ENCODE measurements at regions not wholly inside any gene's neighbourhood (a gene's known extent, or its start where the extent isn't known, plus 50 kb on each side); places are given as distances from the start of the nearest gene placed in this dataset.
"Not testable (repeated sequence)": the region's sequence is repeated elsewhere in the genome, so short reads cannot be mapped to it uniquely, and the experiment has no call there.

DNA sequence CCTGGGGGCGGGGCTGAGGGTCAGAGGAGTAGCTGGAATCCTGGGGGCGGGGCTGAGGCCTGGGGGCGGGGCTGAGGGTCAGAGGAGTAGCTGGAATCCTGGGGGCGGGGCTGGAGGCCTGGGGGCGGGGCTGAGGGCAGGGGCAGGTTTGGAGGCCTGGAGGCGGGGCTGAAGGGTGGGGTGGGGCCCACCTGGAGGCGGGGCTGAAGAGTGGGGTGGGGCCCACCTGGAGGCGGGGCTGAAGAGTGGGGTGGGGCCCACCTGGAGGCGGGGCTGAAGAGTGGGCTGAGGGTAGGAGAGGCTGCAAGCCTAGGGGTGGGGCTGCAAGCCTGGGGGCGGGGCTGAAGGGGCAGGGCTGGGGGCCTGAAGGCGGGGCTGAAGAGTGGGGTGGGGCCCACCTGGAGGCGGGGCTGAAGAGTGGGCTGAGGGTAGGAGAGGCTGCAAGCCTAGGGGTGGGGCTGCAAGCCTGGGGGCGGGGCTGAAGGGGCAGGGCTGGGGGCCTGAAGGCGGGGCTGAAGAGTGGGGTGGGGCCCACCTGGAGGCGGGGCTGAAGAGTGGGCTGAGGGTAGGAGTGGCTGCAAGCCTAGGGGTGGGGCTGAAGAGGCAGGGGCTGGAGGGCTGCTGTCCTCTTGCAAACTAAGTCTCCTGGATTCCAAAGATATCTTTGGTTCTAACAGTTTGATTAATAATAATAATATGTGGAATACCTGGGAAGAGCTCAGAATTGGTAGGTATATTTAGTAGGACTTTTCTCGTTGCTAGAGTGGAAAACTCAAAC is 1329.7 kb downstream of the BRD1 start:
- H3K27ac Mint-ChIP-seq; DNase-seq; H3K36me3 Mint-ChIP-seq (ENCODE audit: low read depth); H3K9me3 Mint-ChIP-seq; H3K4me3 Mint-ChIP-seq; H3K4me1 Mint-ChIP-seq (ENCODE audit: low read depth): not testable (repeated sequence)
- H3K27me3 Mint-ChIP-seq, result peaks cover 31% of the 10 kb centered on the region

DNA sequence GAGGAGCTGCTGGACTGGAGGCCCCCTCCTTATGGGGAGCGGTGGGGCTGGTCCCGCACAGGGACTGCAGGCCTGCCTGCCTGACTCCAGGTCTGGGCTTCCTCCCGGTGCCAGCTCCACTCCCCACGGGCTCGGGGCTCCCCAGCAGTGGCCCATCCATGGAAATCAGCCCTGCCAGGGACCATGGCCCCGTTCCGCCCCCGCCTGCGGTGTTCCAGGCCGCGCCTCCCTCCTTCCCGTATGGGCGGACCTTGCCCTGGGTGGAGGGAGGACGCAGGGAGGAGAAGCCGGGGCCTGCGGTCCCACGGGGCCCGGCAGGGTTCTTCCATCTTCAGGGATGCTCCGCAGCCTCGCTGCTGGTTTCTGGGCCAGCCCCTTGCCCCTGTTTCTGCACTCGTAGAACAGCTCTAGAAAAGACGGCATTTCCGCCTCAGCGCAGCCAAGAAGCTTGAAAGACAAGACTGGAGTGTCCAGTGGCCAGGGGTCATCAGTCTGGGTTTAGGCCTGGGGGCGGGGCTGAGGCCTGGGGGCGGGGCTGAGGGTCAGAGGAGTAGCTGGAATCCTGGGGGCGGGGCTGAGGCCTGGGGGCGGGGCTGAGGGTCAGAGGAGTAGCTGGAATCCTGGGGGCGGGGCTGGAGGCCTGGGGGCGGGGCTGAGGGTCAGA is 1330.6 kb downstream of the BRD1 start:
- Mint-ChIP-seq H3K36me3 (ENCODE audit: low read depth) (no peaks in the 10 kb centered on the region), H3K27me3 (peaks cover 37% of the 10 kb centered on the region), H3K9me3 (no peaks in the 10 kb centered on the region), H3K4me1 (ENCODE audit: low read depth) (no peaks in the 10 kb centered on the region), H3K27ac (no peak overlapping the region), H3K4me3 (no peak overlapping the region)
- no peak for DNase-seq

DNA sequence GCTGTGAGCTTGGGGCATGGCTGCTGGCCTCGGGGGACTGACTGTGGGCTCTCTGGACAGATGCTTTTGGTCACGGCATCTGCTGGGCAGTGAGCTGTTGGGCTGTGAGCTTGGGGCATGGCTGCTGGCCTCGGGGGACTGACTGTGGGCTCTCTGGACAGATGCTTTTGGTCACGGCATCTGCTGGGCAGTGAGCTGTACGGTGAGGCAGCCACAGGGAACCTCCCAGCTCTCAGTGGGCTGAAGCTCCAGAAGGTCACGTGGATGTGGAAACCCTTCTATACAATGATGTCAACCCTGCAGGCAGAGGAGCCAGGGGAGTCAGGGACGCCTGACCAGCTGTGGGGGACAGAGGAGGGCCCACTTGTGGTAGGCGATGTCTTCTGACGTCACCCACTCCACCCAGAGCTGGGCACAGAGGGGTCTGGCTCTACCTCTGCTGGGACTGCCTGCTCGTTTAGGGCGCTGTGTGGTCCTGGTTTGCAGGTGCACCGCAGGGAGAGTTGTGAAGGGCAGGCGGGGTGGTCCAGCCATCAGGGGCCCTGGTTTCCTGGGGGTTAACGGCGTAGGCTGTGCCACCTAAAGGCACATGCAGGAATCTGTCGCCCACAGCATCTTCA is 1331.3 kb downstream of the BRD1 start:
- Mint-ChIP-seq H3K27ac (no peak overlapping the region), H3K4me3 (no peak overlapping the region), H3K9me3 (no peaks in the 10 kb centered on the region), H3K36me3 (ENCODE audit: low read depth) (no peaks in the 10 kb centered on the region), H3K4me1 (ENCODE audit: low read depth) (no peaks in the 10 kb centered on the region), H3K27me3 (peaks cover 44% of the 10 kb centered on the region)
- no peak for DNase-seq

DNA sequence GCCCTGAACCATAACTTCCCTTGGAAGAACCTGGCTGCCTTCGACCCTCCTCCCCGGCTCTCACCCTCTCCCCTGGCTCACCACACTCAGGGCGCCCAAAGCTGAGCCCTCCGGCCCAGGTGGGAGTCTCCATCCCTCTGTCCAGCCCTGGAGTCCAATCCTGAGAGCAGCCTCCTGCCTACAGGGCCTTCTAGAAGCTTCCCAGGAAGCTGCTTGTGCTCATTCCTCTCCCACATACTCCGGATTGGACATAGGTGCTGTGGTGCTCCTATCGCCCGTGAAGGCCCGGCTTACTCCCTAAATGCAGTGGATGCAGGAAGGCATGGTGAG is 1332.0 kb downstream of the BRD1 start:
- H3K9me3 Mint-ChIP-seq, result no peaks in the 10 kb centered on the region
- H3K27ac Mint-ChIP-seq, result no peak overlapping the region
- H3K4me3 Mint-ChIP-seq, result no peak overlapping the region
- peaks cover 50% of the 10 kb centered on the region for H3K27me3 Mint-ChIP-seq
- DNase-seq, result no peak
- no peaks in the 10 kb centered on the region for H3K36me3 Mint-ChIP-seq (ENCODE audit: low read depth)
- H3K4me1 Mint-ChIP-seq (ENCODE audit: low read depth), result no peaks in the 10 kb centered on the region

DNA sequence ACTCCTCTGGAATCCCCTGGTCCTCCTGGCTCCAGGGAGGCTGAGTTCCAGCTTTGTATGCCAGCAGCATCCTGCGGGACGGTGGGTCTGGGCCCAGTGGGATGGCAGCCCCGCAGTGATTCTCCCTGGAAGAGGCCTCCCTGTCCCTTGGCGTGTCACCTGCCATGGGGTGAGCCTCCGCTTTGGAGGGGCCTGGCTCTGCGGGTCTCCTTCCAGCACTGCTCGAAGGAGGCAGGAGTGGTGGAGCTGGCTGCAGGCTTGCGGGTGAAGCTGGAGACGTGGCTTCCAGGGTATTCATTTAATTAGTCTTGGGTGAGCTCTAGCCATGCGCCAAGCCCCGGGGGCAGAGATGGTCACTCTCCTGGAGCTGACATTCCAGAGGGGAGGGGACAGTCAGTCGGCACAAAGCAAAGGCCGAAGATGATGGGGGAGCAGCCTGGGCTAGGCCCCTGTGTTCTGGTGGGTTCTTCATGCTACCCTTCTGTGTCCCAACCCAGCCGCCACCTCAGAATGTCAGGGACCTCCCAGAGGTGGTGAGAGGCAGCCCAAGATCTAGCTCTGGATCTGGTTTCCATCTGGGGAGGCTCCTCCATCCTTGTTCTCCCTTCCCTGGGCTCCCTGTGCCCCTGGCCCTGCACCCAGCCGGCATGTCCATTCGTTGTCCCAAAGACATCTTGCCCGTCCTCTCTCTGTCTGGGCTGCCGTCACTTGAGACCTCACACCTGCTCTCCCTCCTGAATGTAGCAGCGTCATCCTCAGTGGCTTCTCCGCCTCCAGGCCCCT is 1332.5 kb downstream of the BRD1 start:
- Mint-ChIP-seq H3K27ac (no peak overlapping the region), H3K36me3 (ENCODE audit: low read depth) (no peaks in the 10 kb centered on the region), H3K27me3 (peaks cover 55% of the 10 kb centered on the region), H3K4me3 (no peak overlapping the region), H3K9me3 (no peaks in the 10 kb centered on the region), H3K4me1 (ENCODE audit: low read depth) (no peaks in the 10 kb centered on the region)
- no peak for DNase-seq

DNA sequence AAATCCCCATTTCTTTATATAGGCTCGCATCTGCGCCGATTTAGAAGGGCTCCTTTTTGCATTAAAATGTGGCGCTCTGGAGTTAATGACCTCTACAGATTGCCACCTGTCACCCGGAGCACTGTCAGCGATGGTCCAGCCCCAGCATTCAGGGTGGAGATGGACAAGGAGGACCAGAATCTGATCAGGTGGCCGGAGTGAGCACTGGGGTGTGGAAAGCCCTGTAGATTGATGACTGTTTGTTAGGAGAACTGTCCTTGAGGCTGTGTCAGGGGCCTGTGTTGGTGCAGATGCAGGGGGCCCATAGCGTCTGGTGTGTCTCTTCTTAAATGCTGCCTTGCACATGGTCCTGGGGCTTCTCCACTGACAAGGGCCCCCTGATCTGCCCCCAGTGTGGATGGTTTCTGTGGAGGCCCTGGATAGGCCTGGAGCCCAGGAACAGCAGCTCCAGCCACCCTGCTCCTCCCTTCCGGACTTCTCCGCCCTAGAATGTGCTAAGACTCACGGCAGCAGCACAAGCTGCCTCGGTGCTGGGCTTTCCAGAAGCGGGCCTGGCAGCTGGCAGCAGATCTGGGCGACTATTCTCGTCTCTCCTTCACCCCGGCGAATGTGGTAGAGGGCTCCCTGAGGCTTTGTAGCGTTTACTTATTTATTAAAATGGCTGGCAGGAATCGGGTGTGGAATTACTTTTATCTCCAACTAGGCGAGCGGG is 1333.3 kb downstream of the BRD1 start:
- peaks cover 55% of the 10 kb centered on the region for H3K27me3 Mint-ChIP-seq
- H3K9me3 Mint-ChIP-seq, result no peaks in the 10 kb centered on the region
- no peak overlapping the region for H3K4me3 Mint-ChIP-seq
- no peaks in the 10 kb centered on the region for H3K4me1 Mint-ChIP-seq (ENCODE audit: low read depth)
- H3K27ac Mint-ChIP-seq, result no peak overlapping the region
- no peak for DNase-seq
- no peaks in the 10 kb centered on the region for H3K36me3 Mint-ChIP-seq (ENCODE audit: low read depth)

DNA sequence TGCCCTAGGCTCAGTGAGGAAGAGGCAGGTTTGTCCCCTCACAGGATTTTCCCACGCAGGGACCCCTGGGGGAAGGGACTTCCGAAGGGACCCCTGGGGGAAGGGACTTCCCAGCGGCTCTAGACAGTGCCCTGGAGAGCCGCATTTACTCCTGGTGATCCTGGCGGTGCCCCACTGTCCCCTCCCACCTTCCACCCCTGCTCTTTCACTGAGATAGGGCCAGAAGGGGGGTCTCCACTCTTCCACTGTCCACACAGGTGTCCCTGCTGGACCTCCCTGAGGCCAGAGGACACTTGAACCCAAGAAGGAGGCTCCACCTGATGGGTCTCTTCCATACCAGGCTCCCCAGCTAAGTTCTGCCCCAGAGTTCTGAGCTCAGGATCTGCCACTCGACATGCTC is 1333.9 kb downstream of the BRD1 start:
- H3K27ac Mint-ChIP-seq, result no peak overlapping the region
- H3K4me1 Mint-ChIP-seq (ENCODE audit: low read depth), result no peaks in the 10 kb centered on the region
- no peak for DNase-seq
- H3K9me3 Mint-ChIP-seq, result no peaks in the 10 kb centered on the region
- H3K36me3 Mint-ChIP-seq (ENCODE audit: low read depth), result no peaks in the 10 kb centered on the region
- H3K4me3 Mint-ChIP-seq, result no peak overlapping the region
- H3K27me3 Mint-ChIP-seq, result peaks cover 56% of the 10 kb centered on the region

DNA sequence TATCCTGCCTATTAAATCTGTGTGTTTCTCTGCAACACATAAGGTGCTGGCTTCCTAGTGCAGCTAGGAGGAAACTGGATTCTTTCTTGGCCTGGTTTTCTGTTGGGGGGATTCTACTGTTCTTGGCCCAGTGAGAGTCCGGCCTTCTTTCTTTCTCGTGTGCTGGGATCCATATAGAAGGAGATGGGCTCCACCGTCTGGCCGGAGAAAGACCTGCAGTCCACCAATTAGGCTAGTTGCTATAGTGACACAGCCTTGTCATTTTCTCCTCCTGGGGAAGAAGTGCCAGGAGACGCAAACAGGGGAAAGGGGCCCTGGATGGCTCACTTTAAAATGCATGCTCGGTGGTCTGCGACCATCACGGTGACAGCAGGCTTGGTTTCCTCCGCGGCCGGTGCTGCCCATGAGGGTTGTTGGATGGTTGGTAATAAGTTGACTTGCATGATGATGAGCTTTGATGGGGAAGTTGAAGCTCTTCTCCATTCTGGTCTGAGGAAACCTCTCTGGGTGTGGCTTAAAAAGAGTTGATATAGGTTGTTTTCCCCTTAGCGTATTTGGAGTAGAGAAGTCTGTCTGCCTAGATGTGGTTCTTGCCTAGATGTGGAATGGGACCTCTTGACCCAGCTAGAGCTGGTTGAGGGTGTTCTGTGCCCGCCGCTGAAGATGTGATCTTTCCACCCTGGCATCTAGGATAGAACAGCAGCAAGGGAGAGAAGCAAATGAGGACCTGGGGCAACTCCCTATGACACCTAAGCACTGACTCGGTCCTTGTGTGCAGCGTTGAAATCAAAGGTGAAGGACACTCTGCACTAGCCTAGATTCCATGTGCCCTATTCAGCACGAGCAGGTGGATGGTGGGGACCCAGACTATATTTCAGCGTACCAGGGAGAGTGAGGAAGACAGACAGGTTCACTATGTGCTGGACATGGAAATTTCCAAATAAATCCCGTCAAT is 1335.0 kb downstream of the BRD1 start:
- no peaks in the 10 kb centered on the region for H3K36me3 Mint-ChIP-seq (ENCODE audit: low read depth)
- no peak overlapping the region for H3K27ac Mint-ChIP-seq
- DNase-seq, result no peak
- H3K27me3 Mint-ChIP-seq, result peaks cover 67% of the 10 kb centered on the region
- no peaks in the 10 kb centered on the region for H3K4me1 Mint-ChIP-seq (ENCODE audit: low read depth)
- H3K9me3 Mint-ChIP-seq, result no peaks in the 10 kb centered on the region
- no peak overlapping the region for H3K4me3 Mint-ChIP-seq

DNA sequence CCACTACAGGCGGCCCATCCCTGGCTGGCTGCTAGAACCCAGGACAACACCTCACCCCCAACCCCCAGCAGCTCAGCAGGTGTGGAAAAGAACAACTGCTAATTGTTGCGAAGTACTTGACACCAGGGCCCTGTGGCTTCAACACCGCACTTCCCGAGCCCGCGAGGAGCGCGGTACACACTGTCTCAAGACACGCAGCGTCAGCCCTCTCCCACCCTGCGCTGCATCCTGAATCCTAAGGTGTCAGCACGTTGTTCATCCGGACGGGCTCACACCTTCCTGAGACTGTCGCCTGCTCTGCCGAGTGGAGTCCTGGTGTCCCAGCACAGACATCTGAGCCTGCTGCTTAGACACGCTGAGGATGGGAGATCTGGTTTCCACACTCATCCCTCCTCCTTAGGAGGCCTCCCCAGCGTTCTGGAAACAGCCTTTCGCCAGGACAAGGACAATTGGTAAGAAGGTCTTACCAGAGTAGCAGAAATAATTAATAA is 1336.2 kb downstream of the BRD1 start:
- no peaks in the 10 kb centered on the region for H3K36me3 Mint-ChIP-seq (ENCODE audit: low read depth)
- no peaks in the 10 kb centered on the region for H3K4me1 Mint-ChIP-seq (ENCODE audit: low read depth)
- H3K4me3 Mint-ChIP-seq, result no peak overlapping the region
- DNase-seq, result no peak
- H3K9me3 Mint-ChIP-seq, result no peaks in the 10 kb centered on the region
- H3K27ac Mint-ChIP-seq, result no peak overlapping the region
- H3K27me3 Mint-ChIP-seq, result peaks cover 79% of the 10 kb centered on the region

DNA sequence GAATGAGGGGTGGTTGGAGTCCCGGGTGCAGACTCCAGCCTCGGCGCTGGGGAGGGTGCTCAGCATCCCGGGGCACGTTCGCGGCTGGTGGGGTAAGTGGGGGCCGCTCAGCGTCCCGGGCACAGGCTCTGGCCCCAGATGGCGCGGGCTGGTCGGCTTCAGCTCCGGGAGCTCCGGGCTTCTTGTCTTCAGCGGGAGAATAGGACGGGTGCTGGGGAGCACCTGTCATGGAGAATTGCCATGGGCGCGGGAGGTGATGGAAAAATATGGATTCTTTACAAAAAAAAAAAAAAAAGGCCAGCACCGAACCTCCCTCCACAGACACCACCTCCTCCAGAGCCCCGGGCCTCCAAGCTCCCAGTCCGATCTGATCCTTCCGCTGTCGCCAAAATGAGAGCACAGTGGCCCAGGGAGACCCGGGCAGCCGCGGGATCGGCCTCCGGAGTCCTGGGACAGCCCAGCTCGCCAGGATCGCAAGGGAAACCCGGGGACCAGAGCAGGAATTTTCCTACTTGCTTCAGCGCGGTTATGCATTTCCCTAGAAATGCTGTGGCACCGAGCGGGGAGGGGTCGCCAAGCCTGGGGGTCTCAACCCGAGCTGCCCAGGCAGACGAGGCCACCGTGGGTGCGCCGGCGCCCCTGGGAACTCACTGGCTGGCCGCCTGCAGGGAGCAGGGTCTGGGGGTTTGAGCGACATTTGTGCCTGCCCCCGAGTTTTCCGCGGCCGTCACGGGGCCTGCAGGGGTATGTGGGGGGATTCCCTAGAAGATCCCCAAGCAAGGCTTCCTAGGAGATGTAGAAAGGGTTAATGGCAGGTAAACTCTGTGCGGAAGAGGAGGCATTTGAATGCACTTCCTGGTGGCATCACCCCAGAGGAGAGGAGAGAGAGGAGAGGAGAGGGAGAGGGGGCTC is 1336.9 kb downstream of the BRD1 start:
- Mint-ChIP-seq H3K4me3 (no peak overlapping the region), H3K27me3 (peaks cover 83% of the 10 kb centered on the region), H3K4me1 (ENCODE audit: low read depth) (no peaks in the 10 kb centered on the region), H3K36me3 (ENCODE audit: low read depth) (no peaks in the 10 kb centered on the region), H3K27ac (no peak overlapping the region), H3K9me3 (no peaks in the 10 kb centered on the region)
- no peak for DNase-seq

DNA sequence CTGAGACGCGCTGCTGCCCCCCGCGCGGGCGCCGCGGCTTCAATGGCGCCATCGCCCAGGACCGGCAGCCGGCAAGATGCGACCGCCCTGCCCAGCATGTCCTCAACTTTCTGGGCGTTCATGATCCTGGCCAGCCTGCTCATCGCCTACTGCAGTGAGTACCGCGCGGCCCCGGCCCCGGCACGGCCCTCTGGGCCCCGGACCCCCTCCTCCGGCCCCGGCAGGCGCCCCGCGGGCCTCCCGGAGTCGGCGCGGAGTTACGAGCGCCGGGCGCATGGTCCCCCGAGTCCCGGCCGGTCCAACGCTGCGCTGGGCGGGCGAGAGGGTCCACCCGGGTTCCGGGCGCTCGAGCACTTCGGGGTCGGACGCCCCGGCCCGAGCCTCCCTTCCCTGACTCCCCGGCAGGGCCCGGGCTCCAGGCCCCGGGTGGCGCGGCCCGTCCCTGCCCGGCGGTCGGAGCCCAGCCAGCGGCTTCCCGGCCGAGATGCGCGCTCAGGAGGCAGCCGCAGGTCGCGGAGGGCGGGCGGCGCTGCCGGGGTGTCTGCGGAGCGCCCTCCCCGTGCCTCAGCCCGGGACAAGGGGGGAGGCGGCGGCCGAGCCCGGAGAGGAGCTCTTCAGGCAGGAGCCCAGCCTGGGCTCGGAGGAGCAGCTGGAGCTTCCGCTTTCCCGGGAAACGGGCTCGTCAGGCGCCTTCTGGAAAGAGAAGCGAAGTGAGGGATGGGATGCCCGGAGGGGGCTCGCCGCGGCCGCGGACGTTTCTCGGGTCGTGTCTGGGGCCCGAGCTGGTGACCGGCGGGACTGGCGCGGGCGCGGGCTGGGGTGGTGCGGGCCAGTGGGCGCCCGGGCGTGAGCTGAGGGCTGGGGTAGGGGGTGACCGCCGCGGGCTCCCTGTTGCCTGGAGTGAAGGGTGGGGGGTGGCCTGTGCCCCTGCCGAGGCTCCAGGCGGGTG is 1337.8 kb downstream of the BRD1 start:
- Mint-ChIP-seq H3K27ac (no peak overlapping the region), H3K9me3 (no peaks in the 10 kb centered on the region), H3K4me3 (no peak overlapping the region), H3K36me3 (ENCODE audit: low read depth) (no peaks in the 10 kb centered on the region), H3K4me1 (ENCODE audit: low read depth) (no peaks in the 10 kb centered on the region), H3K27me3 (peaks cover 82% of the 10 kb centered on the region)
- DNase-seq, result no peak

Data from activated T-cell treated with anti-CD3 and anti-CD28 coated beads, Interleukin-2, amount 50 U/mL, for 24 hours (primary cell).